Endodermal cell (in vitro differentiated cells): ENCODE measurements at regions not wholly inside any gene's neighbourhood (a gene's known extent, or its start where the extent isn't known, plus 50 kb on each side); places are given as distances from the start of the nearest gene placed in this dataset.

Experiments
- DNase-seq: peaks from one replicate; pipeline ENCODE4 v3.0.0-alpha.2; 2017
- H3K27ac ChIP-seq: 2 replicates; pipeline ENCODE4 v1.5.1; 2013; ENCODE audit warnings: mild to moderate bottlenecking, low read depth, low read length, moderate library complexity
- H3K27me3 ChIP-seq: 2 replicates; pipeline ENCODE4 v1.6.1; 2013; ENCODE audit warnings: mild to moderate bottlenecking, low read length, moderate library complexity; ENCODE audit not compliant: insufficient read depth, control insufficient read depth, poor library complexity, severe bottlenecking
- H3K36me3 ChIP-seq: 2 replicates; pipeline ENCODE4 v1.7.0; 2013; ENCODE audit warnings: mild to moderate bottlenecking, low read length, moderate library complexity; ENCODE audit not compliant: control insufficient read depth, insufficient read depth
- H3K4me1 ChIP-seq: one replicate; pipeline ENCODE4 v1.7.0; 2013; ENCODE audit warnings: low read length; ENCODE audit not compliant: control insufficient read depth, insufficient read depth
- H3K4me3 ChIP-seq: 2 replicates; pipeline ENCODE4 v1.5.1; 2013; ENCODE audit warnings: mild to moderate bottlenecking, low read length, moderate library complexity
- H3K9ac ChIP-seq: 2 replicates; pipeline ENCODE4 v1.6.1; 2013; ENCODE audit warnings: mild to moderate bottlenecking, low read length, moderate library complexity; ENCODE audit not compliant: poor library complexity, severe bottlenecking; ENCODE audit errors: extremely low read depth
- H3K9me3 ChIP-seq: 2 replicates; pipeline ENCODE4 v1.6.1; 2013; ENCODE audit warnings: mild to moderate bottlenecking, low read length, moderate library complexity; ENCODE audit not compliant: control insufficient read depth
- H3K27ac Mint-ChIP-seq: 2 replicates; pipeline ENCODE4 v1.8.0; 2020; ENCODE audit warnings: mixed read lengths
- H3K27me3 Mint-ChIP-seq: 2 replicates; pipeline ENCODE4 v1.8.0; 2021; ENCODE audit warnings: mild to moderate bottlenecking, mixed read lengths; ENCODE audit not compliant: insufficient read depth
- H3K36me3 Mint-ChIP-seq: 2 replicates; pipeline ENCODE4 v1.8.0; 2020; ENCODE audit warnings: low read depth, mixed read lengths
- H3K4me1 Mint-ChIP-seq: 2 replicates; pipeline ENCODE4 v1.8.0; 2020; ENCODE audit warnings: mixed read lengths
- H3K4me3 Mint-ChIP-seq: 2 replicates; pipeline ENCODE4 v1.8.0; 2020; ENCODE audit warnings: mild to moderate bottlenecking, moderate library complexity, mixed read lengths
- H3K9me3 Mint-ChIP-seq: 2 replicates; pipeline ENCODE4 v1.8.0; 2020; ENCODE audit warnings: mild to moderate bottlenecking, mixed read lengths
- WGBS, 2 experiments: methylation state at CpG; one replicate each; pipeline versions ENCODE4 v1.1.5 to v1.1.7; 2013; ENCODE audit warnings: missing lambda C conversion rate in 2 of 2, mixed read lengths in 1 of 2; ENCODE audit not compliant: insufficient coverage in 1 of 2, insufficient read length in 1 of 2; 5-methylcytosine and 5-hydroxymethylcytosine counted together
- TF ChIP-seq, protein P1 (sequence below): fragments of 200-600 bp; sonication (generic); conservative IDR thresholded peaks from 2 replicates; pipeline ENCODE4 v1.5.0; 2021; ENCODE audit warnings: antibody characterized with exemption, mild to moderate bottlenecking

GRCh38 chr17:71224824-71225575, 895.8 kb upstream of the SOX9 start:
- H3K9me3 Mint-ChIP-seq = no peaks in the 10 kb centered on the region
- Histone ChIP-seq H3K9me3 (no peaks in the 10 kb centered on the region), H3K36me3 (no peaks in the 10 kb centered on the region), H3K4me1 (no peaks in the 10 kb centered on the region), H3K4me3 (no peak overlapping the region), H3K9ac (no peak overlapping the region), H3K27me3 (peaks cover 4% of the 10 kb centered on the region), H3K27ac (no peak overlapping the region)
- H3K27me3 Mint-ChIP-seq = peaks cover 2% of the 10 kb centered on the region
- no peak overlapping the region for H3K4me3 Mint-ChIP-seq
- DNase-seq = no peak
- peaks cover 7% of the 10 kb centered on the region for H3K4me1 Mint-ChIP-seq
- TF ChIP-seq, protein P1, sequence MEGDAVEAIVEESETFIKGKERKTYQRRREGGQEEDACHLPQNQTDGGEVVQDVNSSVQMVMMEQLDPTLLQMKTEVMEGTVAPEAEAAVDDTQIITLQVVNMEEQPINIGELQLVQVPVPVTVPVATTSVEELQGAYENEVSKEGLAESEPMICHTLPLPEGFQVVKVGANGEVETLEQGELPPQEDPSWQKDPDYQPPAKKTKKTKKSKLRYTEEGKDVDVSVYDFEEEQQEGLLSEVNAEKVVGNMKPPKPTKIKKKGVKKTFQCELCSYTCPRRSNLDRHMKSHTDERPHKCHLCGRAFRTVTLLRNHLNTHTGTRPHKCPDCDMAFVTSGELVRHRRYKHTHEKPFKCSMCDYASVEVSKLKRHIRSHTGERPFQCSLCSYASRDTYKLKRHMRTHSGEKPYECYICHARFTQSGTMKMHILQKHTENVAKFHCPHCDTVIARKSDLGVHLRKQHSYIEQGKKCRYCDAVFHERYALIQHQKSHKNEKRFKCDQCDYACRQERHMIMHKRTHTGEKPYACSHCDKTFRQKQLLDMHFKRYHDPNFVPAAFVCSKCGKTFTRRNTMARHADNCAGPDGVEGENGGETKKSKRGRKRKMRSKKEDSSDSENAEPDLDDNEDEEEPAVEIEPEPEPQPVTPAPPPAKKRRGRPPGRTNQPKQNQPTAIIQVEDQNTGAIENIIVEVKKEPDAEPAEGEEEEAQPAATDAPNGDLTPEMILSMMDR = no peak
- 89 to 90% methylated on average over 3 of the region's 3 CpGs for WGBS, 2 experiments
- no peaks in the 10 kb centered on the region for H3K36me3 Mint-ChIP-seq
- H3K27ac Mint-ChIP-seq = no peak overlapping the region

- no peaks in the 10 kb centered on the region for H3K4me1 ChIP-seq
- H3K4me3 ChIP-seq = no peak overlapping the region
- TF ChIP-seq, protein P1 = no peak
- H3K27me3 Mint-ChIP-seq = peaks cover 2% of the 10 kb centered on the region
- H3K4me3 Mint-ChIP-seq = no peak overlapping the region
- no peak for DNase-seq
- no peaks in the 10 kb centered on the region for H3K36me3 ChIP-seq
- H3K27me3 ChIP-seq = peaks cover 4% of the 10 kb centered on the region
- no peaks in the 10 kb centered on the region for H3K36me3 Mint-ChIP-seq
- peaks cover 7% of the 10 kb centered on the region for H3K4me1 Mint-ChIP-seq
- no peak overlapping the region for H3K27ac ChIP-seq
- no peak overlapping the region for H3K27ac Mint-ChIP-seq
- H3K9me3 ChIP-seq = no peaks in the 10 kb centered on the region
- H3K9me3 Mint-ChIP-seq = no peaks in the 10 kb centered on the region
- H3K9ac ChIP-seq = no peak overlapping the region
- WGBS, 2 experiments = 83 to 92% methylated on average over 1 of the region's 2 CpGs
Measured at GRCh38 chr17:71227841-71228240, 893.0 kb upstream of the SOX9 start.

DNA sequence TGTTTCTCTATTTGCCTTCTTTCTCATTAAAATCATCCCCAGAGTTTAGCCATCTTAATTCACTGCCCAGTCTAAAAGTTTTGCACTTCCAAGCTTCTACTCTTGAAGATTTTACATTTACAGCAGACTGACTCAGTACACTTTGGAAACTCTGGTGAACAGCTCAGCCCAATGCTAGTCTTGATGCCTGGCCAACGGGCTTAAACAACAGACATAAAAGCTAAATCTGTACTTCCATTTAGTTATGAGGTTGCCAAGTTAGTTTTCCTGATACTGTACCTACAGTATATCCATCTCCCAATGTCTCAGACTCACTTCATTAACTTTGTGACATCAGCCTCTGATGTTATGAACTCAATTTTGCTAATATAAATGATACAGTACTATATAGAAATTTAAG, 891.8 kb upstream of the SOX9 start:
- peaks cover 4% of the 10 kb centered on the region for H3K27me3 ChIP-seq
- H3K9me3 Mint-ChIP-seq = no peaks in the 10 kb centered on the region
- no peaks in the 10 kb centered on the region for H3K4me1 ChIP-seq
- no peaks in the 10 kb centered on the region for H3K9me3 ChIP-seq
- no peak overlapping the region for H3K4me3 Mint-ChIP-seq
- TF ChIP-seq, protein P1 = no peak
- H3K27ac ChIP-seq = no peak overlapping the region
- DNase-seq = no peak
- 89 to 100% methylated on average over 1 of the region's 1 CpG for WGBS, 2 experiments
- no peak overlapping the region for H3K27ac Mint-ChIP-seq
- H3K4me3 ChIP-seq = no peak overlapping the region
- H3K4me1 Mint-ChIP-seq = peaks cover 7% of the 10 kb centered on the region
- no peaks in the 10 kb centered on the region for H3K36me3 ChIP-seq
- no peaks in the 10 kb centered on the region for H3K36me3 Mint-ChIP-seq
- H3K9ac ChIP-seq = no peak overlapping the region
- peaks cover 2% of the 10 kb centered on the region for H3K27me3 Mint-ChIP-seq
